ENCODE measurements at regions not wholly inside any gene's neighbourhood (a gene's known extent, or its start where the extent isn't known, plus 50 kb on each side); places are given as distances from the start of the nearest gene placed in this dataset.

GRCh38 chr14:62158779-62159178 lies 396.6 kb downstream of the SNAPC1 start:
- TF ChIP-seq, protein P1, sequence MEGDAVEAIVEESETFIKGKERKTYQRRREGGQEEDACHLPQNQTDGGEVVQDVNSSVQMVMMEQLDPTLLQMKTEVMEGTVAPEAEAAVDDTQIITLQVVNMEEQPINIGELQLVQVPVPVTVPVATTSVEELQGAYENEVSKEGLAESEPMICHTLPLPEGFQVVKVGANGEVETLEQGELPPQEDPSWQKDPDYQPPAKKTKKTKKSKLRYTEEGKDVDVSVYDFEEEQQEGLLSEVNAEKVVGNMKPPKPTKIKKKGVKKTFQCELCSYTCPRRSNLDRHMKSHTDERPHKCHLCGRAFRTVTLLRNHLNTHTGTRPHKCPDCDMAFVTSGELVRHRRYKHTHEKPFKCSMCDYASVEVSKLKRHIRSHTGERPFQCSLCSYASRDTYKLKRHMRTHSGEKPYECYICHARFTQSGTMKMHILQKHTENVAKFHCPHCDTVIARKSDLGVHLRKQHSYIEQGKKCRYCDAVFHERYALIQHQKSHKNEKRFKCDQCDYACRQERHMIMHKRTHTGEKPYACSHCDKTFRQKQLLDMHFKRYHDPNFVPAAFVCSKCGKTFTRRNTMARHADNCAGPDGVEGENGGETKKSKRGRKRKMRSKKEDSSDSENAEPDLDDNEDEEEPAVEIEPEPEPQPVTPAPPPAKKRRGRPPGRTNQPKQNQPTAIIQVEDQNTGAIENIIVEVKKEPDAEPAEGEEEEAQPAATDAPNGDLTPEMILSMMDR (IDR thresholded peaks at IDR 0.05), result no peak
- no peak for TF ChIP-seq POLR2A (IDR thresholded peaks at IDR 0.05)

Data from testis (tissue), 2 donors.